Activated CD8-positive, alpha-beta T cell treated with anti-CD3 and anti-CD28 coated beads for 36 hours (primary cell): ENCODE measurements at regions not wholly inside any gene's neighbourhood (a gene's known extent, or its start where the extent isn't known, plus 50 kb on each side); places are given as distances from the start of the nearest gene placed in this dataset.
A peak's percentile ranks its signal among the peaks of the same experiment; 100 is the strongest.

ENCODE experiments used
- ATAC-seq: fragments of 200-7000 bp; cut with Tn5 transposase; one replicate; pipeline ENCODE4 v1.10.0; 2021; ENCODE audit warnings: mild to moderate bottlenecking, moderate library complexity
- CTCF ChIA-PET: fragments of 350-600 bp; sonication (Branson Sonifier 250); formaldehyde crosslinking; loops from one replicate; lab custom pipeline; 2021; ENCODE audit warnings: antibody characterized with exemption; lab: Charles Lee
- POLR2A ChIA-PET: fragments of 350-600 bp; sonication (Branson Sonifier 250); formaldehyde crosslinking; loops from one replicate; lab custom pipeline; 2021; ENCODE audit warnings: antibody characterized with exemption; lab: Charles Lee
- DNase-seq: peaks from one replicate; pipeline ENCODE4 v3.0.0-alpha.2; 2020
- H3K27ac Mint-ChIP-seq: one replicate; pipeline ENCODE4 v1.8.0; 2021; ENCODE audit warnings: mild to moderate bottlenecking, mixed read lengths
- H3K27me3 Mint-ChIP-seq: one replicate; pipeline ENCODE4 v1.8.0; 2021; ENCODE audit warnings: mixed read lengths
- H3K36me3 Mint-ChIP-seq: one replicate; pipeline ENCODE4 v1.8.0; 2021; ENCODE audit warnings: low read depth, mixed read lengths
- H3K4me1 Mint-ChIP-seq: one replicate; pipeline ENCODE4 v1.8.0; 2021; ENCODE audit warnings: low read depth, mixed read lengths
- H3K4me3 Mint-ChIP-seq: one replicate; pipeline ENCODE4 v1.8.0; 2021; ENCODE audit warnings: mild to moderate bottlenecking, moderate library complexity, mixed read lengths
- H3K9me3 Mint-ChIP-seq: one replicate; pipeline ENCODE4 v1.8.0; 2021; ENCODE audit warnings: mixed read lengths
- intact Hi-C: fragments of 100-400 bp; cut with micrococcal nuclease; formaldehyde crosslinking; loops from one replicate; pipeline ENCODE4 v1.10.0; 2022
- TF ChIP-seq, protein P1 (sequence below): fragments of 200-600 bp; IDR thresholded peaks from one replicate; pipeline ENCODE4 v1.8.0; 2022; ENCODE audit warnings: antibody characterized with exemption, mild to moderate bottlenecking

- ChIA-PET CTCF (no interaction called here), POLR2A (no interaction called here)
- Mint-ChIP-seq H3K27ac (no peak overlapping the region), H3K9me3 (no peaks in the 10 kb centered on the region), H3K36me3 (no peaks in the 10 kb centered on the region), H3K4me1 (no peaks in the 10 kb centered on the region), H3K4me3 (no peak overlapping the region), H3K27me3 (peaks cover 5% of the 10 kb centered on the region)
- ATAC-seq: no peak
- intact Hi-C loops: no loop called here
- DNase-seq: no peak
- TF ChIP-seq, protein P1, sequence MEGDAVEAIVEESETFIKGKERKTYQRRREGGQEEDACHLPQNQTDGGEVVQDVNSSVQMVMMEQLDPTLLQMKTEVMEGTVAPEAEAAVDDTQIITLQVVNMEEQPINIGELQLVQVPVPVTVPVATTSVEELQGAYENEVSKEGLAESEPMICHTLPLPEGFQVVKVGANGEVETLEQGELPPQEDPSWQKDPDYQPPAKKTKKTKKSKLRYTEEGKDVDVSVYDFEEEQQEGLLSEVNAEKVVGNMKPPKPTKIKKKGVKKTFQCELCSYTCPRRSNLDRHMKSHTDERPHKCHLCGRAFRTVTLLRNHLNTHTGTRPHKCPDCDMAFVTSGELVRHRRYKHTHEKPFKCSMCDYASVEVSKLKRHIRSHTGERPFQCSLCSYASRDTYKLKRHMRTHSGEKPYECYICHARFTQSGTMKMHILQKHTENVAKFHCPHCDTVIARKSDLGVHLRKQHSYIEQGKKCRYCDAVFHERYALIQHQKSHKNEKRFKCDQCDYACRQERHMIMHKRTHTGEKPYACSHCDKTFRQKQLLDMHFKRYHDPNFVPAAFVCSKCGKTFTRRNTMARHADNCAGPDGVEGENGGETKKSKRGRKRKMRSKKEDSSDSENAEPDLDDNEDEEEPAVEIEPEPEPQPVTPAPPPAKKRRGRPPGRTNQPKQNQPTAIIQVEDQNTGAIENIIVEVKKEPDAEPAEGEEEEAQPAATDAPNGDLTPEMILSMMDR: no peak
Measured at GRCh38 chr1:47623557-47623940, 185.7 kb downstream of the FOXD2 start.

DNA sequence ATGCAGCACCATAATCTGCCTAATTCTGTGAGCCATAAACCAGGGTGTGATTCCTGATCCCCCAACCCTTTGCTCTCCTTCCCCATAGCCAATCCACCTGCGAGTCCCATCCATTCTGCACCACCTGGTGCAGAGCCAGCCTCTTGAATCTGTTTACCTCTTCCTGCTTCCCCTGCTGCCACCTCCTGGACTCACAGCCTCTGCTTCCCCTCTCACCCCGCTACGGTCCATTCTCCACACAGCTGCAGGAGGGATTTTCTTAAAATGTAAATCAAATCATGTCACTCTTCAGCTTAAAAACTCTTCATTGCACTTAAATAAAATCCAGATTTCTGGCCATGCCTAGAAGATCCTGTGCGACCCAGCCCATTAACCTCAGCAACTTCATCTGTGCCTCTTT, 186.7 kb downstream of the FOXD2 start:
- H3K27me3 Mint-ChIP-seq: peaks cover 5% of the 10 kb centered on the region
- no peaks in the 10 kb centered on the region for H3K4me1 Mint-ChIP-seq
- POLR2A ChIA-PET: no interaction called here
- H3K4me3 Mint-ChIP-seq: no peak overlapping the region
- intact Hi-C loops: no loop called here
- DNase-seq (peak; percentile 19), ATAC-seq (no peak)
- TF ChIP-seq, protein P1: no peak
- no peak overlapping the region for H3K27ac Mint-ChIP-seq
- CTCF ChIA-PET: no interaction called here
- H3K9me3 Mint-ChIP-seq: no peaks in the 10 kb centered on the region
- H3K36me3 Mint-ChIP-seq: no peaks in the 10 kb centered on the region

- intact Hi-C loops: no loop called here
- no peaks in the 10 kb centered on the region for H3K4me1 Mint-ChIP-seq
- TF ChIP-seq, protein P1: no peak
- DNase-seq (no peak), ATAC-seq (no peak)
- CTCF ChIA-PET: no interaction called here
- POLR2A ChIA-PET: no interaction called here
- H3K27ac Mint-ChIP-seq: no peak overlapping the region
- no peaks in the 10 kb centered on the region for H3K36me3 Mint-ChIP-seq
- H3K9me3 Mint-ChIP-seq: no peaks in the 10 kb centered on the region
- no peak overlapping the region for H3K4me3 Mint-ChIP-seq
- H3K27me3 Mint-ChIP-seq: peaks cover 5% of the 10 kb centered on the region
Measured at GRCh38 chr1:47627016-47627415, 189.2 kb downstream of the FOXD2 start.

GRCh38 chr1:47627471-47628370, 189.9 kb downstream of the FOXD2 start:
- TF ChIP-seq, protein P1: no peak
- ChIA-PET POLR2A (interaction anchor here (0.7 kb wide), 1 partner anchor 24 kb away, joined by 3 read pairs; no protein-coding TSS in a partner anchor), CTCF (no interaction called here)
- H3K9me3 Mint-ChIP-seq: no peaks in the 10 kb centered on the region
- H3K36me3 Mint-ChIP-seq: no peaks in the 10 kb centered on the region
- DNase-seq (no peak), ATAC-seq (no peak)
- no peak overlapping the region for H3K27ac Mint-ChIP-seq
- intact Hi-C loops: no loop called here
- no peak overlapping the region for H3K4me3 Mint-ChIP-seq
- H3K27me3 Mint-ChIP-seq: peaks cover 4% of the 10 kb centered on the region
- no peaks in the 10 kb centered on the region for H3K4me1 Mint-ChIP-seq

DNA sequence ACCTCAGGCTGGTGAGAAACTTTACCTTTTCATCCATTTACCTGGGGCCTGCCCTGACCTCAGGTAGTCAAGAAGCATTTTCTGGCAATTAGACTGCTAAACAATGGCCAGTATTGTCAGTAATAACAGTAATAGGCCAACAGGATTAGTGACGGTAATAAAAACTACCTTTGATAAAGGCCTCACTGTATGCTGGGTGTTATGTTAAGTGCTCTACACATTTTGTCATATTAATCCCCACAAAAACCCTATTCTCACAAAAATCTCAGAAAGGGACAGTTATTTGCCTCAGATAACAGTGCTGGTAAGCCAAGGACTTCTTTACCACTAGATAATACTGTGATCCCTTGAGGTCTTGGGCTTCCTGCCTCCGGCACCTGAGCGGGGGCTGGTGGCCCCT, 191.4 kb downstream of the FOXD2 start:
- no peaks in the 10 kb centered on the region for H3K9me3 Mint-ChIP-seq
- intact Hi-C loops: no loop called here
- H3K36me3 Mint-ChIP-seq: no peaks in the 10 kb centered on the region

More for the DNA sequence above, 191.4 kb downstream of the FOXD2 start:
- H3K4me1 Mint-ChIP-seq: no peaks in the 10 kb centered on the region
- no peak overlapping the region for H3K27ac Mint-ChIP-seq
- DNase-seq (no peak), ATAC-seq (no peak)
- POLR2A ChIA-PET: no interaction called here
- CTCF ChIA-PET: no interaction called here
- no peak overlapping the region for H3K4me3 Mint-ChIP-seq
- H3K27me3 Mint-ChIP-seq: peaks cover 4% of the 10 kb centered on the region
- TF ChIP-seq, protein P1: no peak
